ENCODE measurements at regions not wholly inside any gene's neighbourhood (a gene's known extent, or its start where the extent isn't known, plus 50 kb on each side); places are given as distances from the start of the nearest gene placed in this dataset.

DNA sequence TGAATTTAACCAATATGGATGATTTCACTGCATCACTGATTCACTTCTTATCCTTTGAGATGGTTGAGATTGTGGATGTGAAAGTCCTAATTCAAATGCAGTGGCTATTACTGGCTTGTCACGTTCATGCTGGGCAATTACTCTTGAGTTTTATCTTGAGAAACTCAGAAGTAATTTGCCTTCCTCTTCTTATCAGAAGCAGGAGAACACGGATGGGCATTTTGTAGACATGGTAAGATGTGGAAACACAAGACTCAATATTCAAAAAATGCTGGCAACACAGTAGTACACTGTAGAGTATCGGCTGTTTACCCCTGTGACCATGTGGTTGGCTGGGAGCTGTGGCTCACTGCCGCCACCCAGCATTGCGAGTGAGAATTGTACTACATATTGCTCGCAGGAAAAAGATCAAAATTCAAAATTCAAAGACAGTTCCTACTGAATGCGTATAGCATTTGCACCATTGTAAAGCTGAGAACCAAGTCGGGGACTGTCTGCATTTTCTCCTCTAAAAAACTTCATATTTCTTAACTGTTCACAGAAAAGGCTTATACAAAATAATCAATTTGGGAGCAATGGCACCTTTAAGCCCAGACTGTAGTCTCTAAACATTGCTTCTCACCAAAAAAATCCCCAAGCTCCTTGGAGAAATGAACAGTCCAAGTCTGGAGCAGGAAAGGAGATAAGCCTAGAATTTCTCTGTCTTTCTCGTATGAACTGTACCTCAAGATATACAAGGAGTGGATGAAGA is 61.9 kb upstream of the ELOVL5 start:
- CTCF ChIA-PET = interaction anchor here (0.6 to 4.6 kb wide), 20 partner anchors 14 to 759 kb away, joined by 3 to 31 read pairs (median 3); no protein-coding TSS in a partner anchor
- H3K27ac Mint-ChIP-seq = no peak overlapping the region
- no peaks in the 10 kb centered on the region for H3K36me3 Mint-ChIP-seq
- H3K4me3 Mint-ChIP-seq = no peak overlapping the region
- H3K4me1 Mint-ChIP-seq = peaks cover 4% of the 10 kb centered on the region
- H3K27me3 Mint-ChIP-seq = peaks cover 5% of the 10 kb centered on the region
- DNase-seq (peak; percentile 68), ATAC-seq (peak; percentile 93)
- H3K9me3 Mint-ChIP-seq (ENCODE audit: low read depth) = no peaks in the 10 kb centered on the region

DNA sequence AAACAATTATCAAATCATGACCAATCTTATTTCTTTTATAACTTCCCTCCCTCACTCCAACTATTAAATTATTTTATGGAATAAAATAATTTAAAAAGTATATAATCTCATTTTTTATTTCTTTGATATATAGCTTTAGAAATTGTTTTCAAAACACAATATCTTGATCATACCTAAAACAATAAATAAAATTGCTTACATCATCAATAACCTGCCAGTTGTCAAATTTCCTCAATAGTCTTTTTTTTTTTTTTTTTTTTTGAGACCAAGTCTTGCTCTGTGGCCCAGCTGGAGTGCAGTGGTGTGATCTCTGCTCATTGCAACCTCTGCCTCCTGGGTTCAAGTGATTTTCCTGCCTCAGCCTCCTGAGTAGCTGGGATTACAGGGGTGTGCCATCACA is 60.1 kb upstream of the ELOVL5 start:
- Mint-ChIP-seq H3K36me3 (no peaks in the 10 kb centered on the region), H3K9me3 (ENCODE audit: low read depth) (no peaks in the 10 kb centered on the region), H3K4me3 (no peak overlapping the region), H3K27ac (no peak overlapping the region), H3K4me1 (peaks cover 4% of the 10 kb centered on the region), H3K27me3 (peaks cover 5% of the 10 kb centered on the region)
- no peak for ATAC-seq
- DNase-seq = no peak
- CTCF ChIA-PET = interaction anchor here (1.3 to 4.6 kb wide), 3 partner anchors 75 to 236 kb away, joined by 3 to 31 read pairs (median 29); no protein-coding TSS in a partner anchor

DNA sequence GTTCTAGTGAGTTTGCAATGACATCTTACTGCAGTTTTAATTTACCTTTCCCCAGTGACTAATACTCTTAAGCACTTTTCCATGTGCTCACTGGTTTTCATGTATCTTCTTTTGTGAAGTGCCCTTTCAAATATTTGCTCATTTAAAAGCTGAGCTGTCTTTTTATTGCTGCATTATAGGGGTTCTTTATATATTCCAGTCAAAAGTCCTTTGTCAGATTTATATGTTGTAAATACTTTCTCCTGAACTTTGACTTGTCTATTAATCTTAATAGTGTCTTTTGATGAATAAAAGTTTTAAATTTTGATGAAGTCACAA is 50.2 kb upstream of the ELOVL5 start:
- CTCF ChIA-PET = interaction anchor here (1.2 kb wide), 1 partner anchor 326 kb away, joined by 3 read pairs; no protein-coding TSS in a partner anchor
- Mint-ChIP-seq H3K9me3 (ENCODE audit: low read depth) (no peaks in the 10 kb centered on the region), H3K4me3 (no peak overlapping the region), H3K27me3 (peaks cover 6% of the 10 kb centered on the region), H3K27ac (no peak overlapping the region), H3K4me1 (no peaks in the 10 kb centered on the region), H3K36me3 (no peaks in the 10 kb centered on the region)
- ATAC-seq (no peak), DNase-seq (no peak)

DNA sequence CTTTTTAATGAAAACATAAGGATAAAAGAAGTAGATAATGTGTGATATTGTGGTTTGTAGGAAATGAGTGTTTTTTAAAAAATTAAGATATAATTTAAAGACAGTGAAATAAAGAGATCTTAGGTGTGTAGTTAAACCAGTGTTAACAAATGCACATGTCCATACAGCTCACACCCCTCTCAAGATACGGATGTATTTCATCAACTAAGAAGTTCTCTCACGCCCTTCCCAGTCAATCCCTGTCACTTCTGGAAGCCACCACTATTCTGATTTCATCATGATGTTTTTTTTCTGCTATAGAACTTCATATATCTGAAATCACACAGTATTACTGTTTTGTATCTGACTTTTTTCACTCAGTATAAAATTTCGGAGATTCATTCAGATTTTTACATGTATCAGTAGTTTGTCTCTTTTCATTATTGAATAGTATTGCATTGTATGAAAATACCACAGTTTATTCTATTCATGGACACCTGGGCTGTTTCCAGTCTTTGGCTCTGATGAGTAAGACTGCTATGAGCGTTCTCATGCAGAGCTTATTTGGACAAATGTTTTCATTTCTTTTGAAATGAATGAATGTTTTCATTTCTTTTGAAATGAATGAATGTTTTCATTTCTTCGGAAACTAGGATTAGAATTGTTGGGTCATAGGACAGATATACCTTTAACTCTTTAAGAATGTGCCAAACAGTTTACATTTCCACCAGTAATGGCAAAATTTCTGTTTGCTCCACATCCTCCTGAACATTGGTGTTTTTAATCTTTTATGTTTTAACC is 49.7 kb upstream of the ELOVL5 start:
- H3K9me3 Mint-ChIP-seq (ENCODE audit: low read depth) = no peaks in the 10 kb centered on the region
- no peaks in the 10 kb centered on the region for H3K36me3 Mint-ChIP-seq
- H3K4me3 Mint-ChIP-seq = no peak overlapping the region
- no peak overlapping the region for H3K27ac Mint-ChIP-seq
- no peak for DNase-seq
- ATAC-seq = no peak
- no peaks in the 10 kb centered on the region for H3K4me1 Mint-ChIP-seq
- CTCF ChIA-PET = interaction anchor here (1.2 kb wide), 1 partner anchor 327 kb away, joined by 3 read pairs; no protein-coding TSS in a partner anchor
- H3K27me3 Mint-ChIP-seq = peaks cover 6% of the 10 kb centered on the region

Measured in activated CD8-positive, alpha-beta memory T cell treated with anti-CD3 and anti-CD28 coated beads, Interleukin-2, amount 10 ng/mL, durations not matched to agents 7 days and 5 days (primary cell).